ENCODE measurements at regions not wholly inside any gene's neighbourhood (a gene's known extent, or its start where the extent isn't known, plus 50 kb on each side); places are given as distances from the start of the nearest gene placed in this dataset.

DNA sequence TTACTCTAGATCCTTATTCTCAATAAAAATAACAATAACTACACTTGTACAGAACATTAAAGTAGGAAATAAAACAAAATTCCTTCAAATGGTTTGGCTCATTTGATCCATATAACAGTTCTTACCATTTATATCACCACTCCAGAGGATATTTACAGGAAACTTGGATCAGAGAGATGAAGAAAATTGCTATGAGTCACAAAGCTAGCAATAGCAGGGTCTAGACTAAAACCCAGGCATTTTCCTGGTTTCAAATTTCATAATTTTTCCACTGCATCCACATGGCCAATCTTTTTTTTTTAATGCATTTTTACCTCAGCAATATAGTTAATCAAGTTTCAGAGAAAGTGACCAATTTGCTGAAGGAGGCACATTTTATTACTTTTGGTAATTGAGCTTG lies 299.2 kb downstream of the ELAVL2 start:
- Histone ChIP-seq H3K4me3 (ENCODE audit: low read depth, low read length) (no peak overlapping the region), H3K27me3 (ENCODE audit: control insufficient read depth, insufficient read depth, low read length) (no peaks in the 10 kb centered on the region), H3K36me3 (ENCODE audit: control insufficient read depth, insufficient read depth, low read length) (no peaks in the 10 kb centered on the region)
- no peak for TF ChIP-seq CTCF (IDR thresholded peaks at IDR 0.05; ENCODE audit: insufficient read depth, low read depth, low read length)
- CTCF ChIA-PET: no interaction called here
- POLR2A ChIA-PET: no interaction called here
- no peak for DNase-seq (ENCODE audit: low read depth)

- TF ChIP-seq CTCF (IDR thresholded peaks at IDR 0.05; ENCODE audit: insufficient read depth, low read depth, low read length): no peak
- CTCF ChIA-PET: no interaction called here
- H3K4me3 ChIP-seq (ENCODE audit: low read depth, low read length): no peak overlapping the region
- DNase-seq (ENCODE audit: low read depth): no peak
- POLR2A ChIA-PET: no interaction called here
- H3K36me3 ChIP-seq (ENCODE audit: control insufficient read depth, insufficient read depth, low read length): no peaks in the 10 kb centered on the region
- H3K27me3 ChIP-seq (ENCODE audit: control insufficient read depth, insufficient read depth, low read length): no peaks in the 10 kb centered on the region
Measured at GRCh38 chr9:23532282-23532681, 293.8 kb downstream of the ELAVL2 start.

DNA sequence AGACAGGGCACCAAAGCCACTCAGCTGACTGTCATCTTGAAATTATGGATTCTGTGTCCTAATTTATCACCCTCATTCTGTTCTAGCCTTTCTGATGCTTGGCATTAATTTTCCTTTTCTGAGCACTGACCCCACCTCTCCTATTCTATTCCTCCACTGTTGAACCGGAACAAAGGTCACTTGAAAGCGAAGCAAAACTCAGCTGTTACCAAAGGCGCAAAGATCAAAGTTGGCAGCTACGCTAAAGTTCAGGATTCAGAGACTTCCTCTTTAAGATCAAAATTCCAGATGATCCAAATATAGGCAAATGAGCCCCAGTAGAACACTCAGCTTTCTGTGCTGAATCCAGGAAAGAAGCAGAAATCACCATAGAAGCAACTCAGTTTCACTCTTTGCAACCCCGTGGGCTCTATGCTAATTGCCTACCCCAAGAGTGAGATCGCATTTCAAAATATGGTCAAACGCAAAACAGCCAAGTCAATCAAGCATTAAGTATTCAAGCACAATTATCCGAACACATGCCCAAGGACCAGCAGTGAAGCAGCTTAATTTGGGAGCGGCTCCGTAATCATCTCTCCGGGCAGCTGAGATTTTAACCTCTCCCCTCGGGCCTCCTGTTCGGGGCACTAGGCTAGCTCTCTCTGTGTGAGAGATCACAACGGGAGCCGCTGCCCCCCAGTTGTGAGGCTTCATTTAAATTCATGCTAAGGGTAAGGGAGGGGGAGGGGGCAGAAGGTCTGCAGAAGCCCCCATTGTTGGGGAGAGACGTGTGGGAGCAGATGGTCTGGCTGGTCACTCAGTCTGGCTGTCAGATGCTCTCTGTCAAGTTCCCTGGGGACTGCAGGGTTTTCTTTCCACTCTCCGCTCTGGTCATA lies 288.6 kb downstream of the ELAVL2 start:
- POLR2A ChIA-PET: no interaction called here

GRCh38 chr9:23538067-23538402 lies 288.0 kb downstream of the ELAVL2 start:
- H3K4me3 ChIP-seq (ENCODE audit: low read depth, low read length): no peak overlapping the region
- CTCF ChIA-PET: no interaction called here
- POLR2A ChIA-PET: no interaction called here
- no peaks in the 10 kb centered on the region for H3K36me3 ChIP-seq (ENCODE audit: control insufficient read depth, insufficient read depth, low read length)
- no peaks in the 10 kb centered on the region for H3K27me3 ChIP-seq (ENCODE audit: control insufficient read depth, insufficient read depth, low read length)
- no peak for TF ChIP-seq CTCF (IDR thresholded peaks at IDR 0.05; ENCODE audit: insufficient read depth, low read depth, low read length)
- DNase-seq (ENCODE audit: low read depth): no peak

More for the DNA sequence above, 288.6 kb downstream of the ELAVL2 start:
- no peak for TF ChIP-seq CTCF (IDR thresholded peaks at IDR 0.05; ENCODE audit: insufficient read depth, low read depth, low read length)
- no peaks in the 10 kb centered on the region for H3K36me3 ChIP-seq (ENCODE audit: control insufficient read depth, insufficient read depth, low read length)
- no peak overlapping the region for H3K4me3 ChIP-seq (ENCODE audit: low read depth, low read length)
- CTCF ChIA-PET: no interaction called here
- no peak for DNase-seq (ENCODE audit: low read depth)
- no peaks in the 10 kb centered on the region for H3K27me3 ChIP-seq (ENCODE audit: control insufficient read depth, insufficient read depth, low read length)

- Histone ChIP-seq H3K4me3 (ENCODE audit: low read depth, low read length) (no peak overlapping the region), H3K27me3 (ENCODE audit: control insufficient read depth, insufficient read depth, low read length) (no peaks in the 10 kb centered on the region), H3K36me3 (ENCODE audit: control insufficient read depth, insufficient read depth, low read length) (no peaks in the 10 kb centered on the region)
- DNase-seq (ENCODE audit: low read depth): no peak
- ChIA-PET CTCF (no interaction called here), POLR2A (no interaction called here)
- no peak for TF ChIP-seq CTCF (IDR thresholded peaks at IDR 0.05; ENCODE audit: insufficient read depth, low read depth, low read length)
Measured at GRCh38 chr9:23538461-23539003, 287.5 kb downstream of the ELAVL2 start.
